GM12872 (cell line): ENCODE measurements at regions not wholly inside any gene's neighbourhood (a gene's known extent, or its start where the extent isn't known, plus 50 kb on each side); places are given as distances from the start of the nearest gene placed in this dataset.

Experiments
- TF ChIP-seq, protein P1 (sequence below): IDR thresholded peaks from 3 replicates; pipeline ENCODE4 v1.5.1; 2011; ENCODE audit warnings: low read depth, mild to moderate bottlenecking, low read length, moderate library complexity; ENCODE audit not compliant: insufficient read depth

DNA sequence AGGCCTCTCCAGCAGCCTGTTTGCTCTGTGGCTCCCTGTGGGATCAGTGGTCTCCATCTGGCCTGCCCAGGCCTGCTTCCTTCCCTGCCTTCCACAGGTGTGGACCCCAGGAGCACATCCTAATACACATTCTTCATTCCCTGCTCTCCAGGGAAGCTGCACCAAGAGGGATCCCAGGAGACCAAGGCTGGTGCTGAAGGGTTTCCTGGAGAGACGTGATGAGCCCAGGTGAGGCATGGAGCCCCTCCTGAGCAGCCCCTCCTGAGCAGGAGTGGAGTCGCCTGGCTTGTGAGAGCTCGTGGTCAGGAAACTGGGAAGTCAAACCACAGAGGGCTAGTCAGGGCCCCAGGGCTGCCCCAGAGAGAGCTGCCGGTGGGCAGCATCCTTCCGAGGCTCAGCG is 561.4 kb downstream of the MATN1 start:
- TF ChIP-seq, protein P1, sequence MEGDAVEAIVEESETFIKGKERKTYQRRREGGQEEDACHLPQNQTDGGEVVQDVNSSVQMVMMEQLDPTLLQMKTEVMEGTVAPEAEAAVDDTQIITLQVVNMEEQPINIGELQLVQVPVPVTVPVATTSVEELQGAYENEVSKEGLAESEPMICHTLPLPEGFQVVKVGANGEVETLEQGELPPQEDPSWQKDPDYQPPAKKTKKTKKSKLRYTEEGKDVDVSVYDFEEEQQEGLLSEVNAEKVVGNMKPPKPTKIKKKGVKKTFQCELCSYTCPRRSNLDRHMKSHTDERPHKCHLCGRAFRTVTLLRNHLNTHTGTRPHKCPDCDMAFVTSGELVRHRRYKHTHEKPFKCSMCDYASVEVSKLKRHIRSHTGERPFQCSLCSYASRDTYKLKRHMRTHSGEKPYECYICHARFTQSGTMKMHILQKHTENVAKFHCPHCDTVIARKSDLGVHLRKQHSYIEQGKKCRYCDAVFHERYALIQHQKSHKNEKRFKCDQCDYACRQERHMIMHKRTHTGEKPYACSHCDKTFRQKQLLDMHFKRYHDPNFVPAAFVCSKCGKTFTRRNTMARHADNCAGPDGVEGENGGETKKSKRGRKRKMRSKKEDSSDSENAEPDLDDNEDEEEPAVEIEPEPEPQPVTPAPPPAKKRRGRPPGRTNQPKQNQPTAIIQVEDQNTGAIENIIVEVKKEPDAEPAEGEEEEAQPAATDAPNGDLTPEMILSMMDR: no peak

DNA sequence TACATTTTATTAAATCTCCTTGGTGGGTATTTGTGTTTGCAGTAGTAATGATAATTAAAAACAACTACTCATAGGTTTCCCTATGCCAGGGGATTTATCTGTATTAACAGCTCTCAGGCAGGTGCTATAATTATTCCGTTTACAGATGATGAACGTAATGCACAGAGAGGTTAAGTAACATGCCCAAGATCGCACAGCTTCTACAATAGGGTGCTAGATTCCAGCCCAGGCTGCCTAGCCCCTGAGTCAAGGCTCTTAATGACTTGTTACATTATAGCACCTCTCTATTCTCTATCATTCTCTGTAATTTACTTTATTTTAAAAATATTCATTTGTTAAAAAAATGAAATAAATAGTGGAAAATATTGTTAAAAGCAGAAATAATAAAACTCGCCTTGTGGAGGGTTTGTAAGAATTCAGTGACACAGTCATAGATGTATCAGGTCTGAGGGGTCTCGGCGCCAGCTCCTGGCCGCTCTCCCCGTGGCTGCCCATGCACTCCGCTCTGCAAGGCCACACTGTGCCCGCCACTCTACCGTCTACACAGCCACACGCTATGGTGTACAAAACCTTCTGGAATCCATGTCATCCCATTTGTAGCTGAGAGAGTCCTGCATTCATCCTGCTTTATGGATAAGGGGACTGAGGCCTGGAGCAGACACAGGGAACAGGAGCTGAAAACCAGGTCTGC is 562.2 kb downstream of the MATN1 start:
- TF ChIP-seq, protein P1: no peak

DNA sequence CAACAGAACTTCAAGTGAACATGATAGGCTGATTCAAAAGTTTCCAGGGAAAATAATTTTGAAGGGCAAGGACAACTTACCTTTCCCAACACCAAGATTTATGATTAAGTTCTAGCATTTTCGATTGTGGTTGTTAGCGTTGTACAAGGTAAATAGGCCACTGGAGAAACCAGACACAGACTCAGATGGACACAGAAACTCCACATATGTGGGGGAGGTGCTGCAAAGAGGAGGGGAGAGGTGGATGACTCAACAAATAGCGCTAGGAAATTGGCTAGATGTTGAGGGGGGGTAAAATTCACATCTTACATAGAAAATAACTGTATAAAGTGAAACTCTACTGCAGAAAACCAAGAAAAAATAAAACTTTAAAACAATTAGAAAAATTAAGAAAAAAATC is 564.4 kb downstream of the MATN1 start:
- TF ChIP-seq, protein P1: no peak

DNA sequence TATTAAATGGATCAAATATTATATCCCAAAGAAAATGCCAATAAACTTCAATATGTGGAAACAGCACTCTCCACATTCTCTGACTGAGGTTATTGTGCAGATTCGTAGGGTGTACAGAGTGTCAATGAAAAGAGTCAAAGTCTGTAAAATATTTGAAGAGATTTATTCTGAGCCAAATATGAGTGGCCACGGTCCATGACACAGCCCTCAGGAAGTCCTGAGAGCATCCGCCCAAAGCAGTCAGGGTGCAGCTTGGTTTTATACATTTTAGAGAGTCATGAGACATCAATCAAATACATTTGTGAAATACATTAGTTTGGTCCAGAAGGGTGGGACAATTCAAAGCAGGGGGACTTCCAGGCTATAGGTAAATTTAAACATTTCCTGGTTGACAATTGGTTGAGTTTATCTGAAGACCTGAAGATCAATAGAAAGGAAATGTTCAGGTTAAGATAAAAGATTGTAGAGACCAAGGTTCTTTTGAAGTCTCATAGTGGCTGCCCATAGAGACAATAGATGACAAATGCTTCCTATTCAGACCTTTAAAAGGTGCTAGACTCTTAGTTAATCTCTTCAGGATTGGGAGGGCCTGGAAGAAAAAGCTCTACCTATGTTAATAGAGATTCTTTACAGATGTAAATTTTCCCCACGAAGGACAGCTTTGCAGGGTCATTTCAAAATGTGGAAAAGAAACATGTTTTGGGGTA is 569.5 kb downstream of the MATN1 start:
- TF ChIP-seq, protein P1: no peak

DNA sequence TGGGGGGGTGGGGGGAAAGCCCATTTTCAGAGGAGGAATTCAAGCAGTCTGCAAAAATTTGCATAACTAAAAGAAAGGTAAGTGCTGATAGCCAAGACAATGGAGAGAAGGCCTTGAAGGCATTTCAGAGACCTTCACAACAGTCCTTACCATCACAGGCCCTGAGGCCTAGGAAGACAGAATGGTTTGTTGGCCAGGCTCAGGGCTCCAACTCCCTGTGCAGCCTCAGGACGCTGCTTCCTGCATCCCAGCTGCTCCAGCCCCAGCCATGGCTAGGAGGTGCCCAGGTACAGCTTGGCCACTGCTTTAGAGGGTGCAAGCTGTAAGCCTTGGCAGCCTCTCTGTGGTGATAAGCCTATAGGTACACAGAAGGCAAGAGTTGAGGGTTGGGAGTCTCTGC is 571.6 kb downstream of the MATN1 start:
- TF ChIP-seq, protein P1: no peak

DNA sequence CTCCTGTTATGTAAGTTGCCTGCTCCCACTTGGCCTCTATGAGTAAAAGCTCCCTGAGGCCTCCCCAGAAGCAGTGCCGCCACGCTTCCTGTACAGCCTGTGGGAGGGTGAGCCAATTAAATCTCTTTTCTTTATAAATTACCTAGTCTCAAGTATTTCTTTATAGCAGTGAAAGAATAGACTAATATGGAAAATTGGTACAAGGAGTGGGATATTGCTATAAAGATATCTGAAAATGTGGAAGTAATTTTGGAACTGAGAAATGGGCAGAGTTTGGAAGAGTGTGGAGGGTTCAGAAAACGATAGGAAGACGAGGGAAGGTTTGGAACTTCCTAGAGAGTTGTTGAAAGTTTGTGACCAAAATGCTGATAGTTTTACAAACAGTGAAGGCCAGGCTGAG is 572.3 kb downstream of the MATN1 start:
- TF ChIP-seq, protein P1: no peak

DNA sequence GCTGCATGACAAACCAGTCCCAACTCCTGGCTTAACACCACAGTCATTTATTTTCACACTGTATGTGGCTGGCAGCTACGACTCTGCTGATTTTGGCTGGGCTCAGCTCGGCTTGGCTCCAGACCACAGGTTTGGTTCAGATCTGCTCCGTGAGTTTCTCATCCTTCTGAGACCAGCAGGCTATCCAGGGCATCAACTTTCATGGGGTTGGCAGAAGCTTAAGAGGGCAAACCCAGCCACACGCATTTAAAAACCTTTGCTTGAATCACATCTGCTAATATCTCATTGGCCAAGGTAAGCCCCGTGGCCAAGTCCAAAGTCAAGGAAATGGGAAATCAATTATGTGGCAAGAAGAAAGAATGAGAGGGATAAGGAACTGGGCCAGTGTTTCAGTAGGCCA is 574.2 kb downstream of the MATN1 start:
- TF ChIP-seq, protein P1: no peak
